Left ventricle myocardium inferior (tissue), 1 donor: ENCODE measurements at regions not wholly inside any gene's neighbourhood (a gene's known extent, or its start where the extent isn't known, plus 50 kb on each side); places are given as distances from the start of the nearest gene placed in this dataset.

Experiments
- DNase-seq: peaks from one replicate; pipeline ENCODE4 v3.0.0-alpha.2; 2020
- H3K27ac ChIP-seq: fragments of 200-600 bp; replicated peaks from 2 replicates; pipeline ENCODE4 v1.8.0; 2021
- H3K27me3 ChIP-seq: fragments of 200-600 bp; 2 replicates; pipeline ENCODE4 v1.8.0; 2021; ENCODE audit warnings: low read depth
- H3K36me3 ChIP-seq: fragments of 200-600 bp; 2 replicates; pipeline ENCODE4 v1.8.0; 2021
- H3K4me1 ChIP-seq: fragments of 200-600 bp; 2 replicates; pipeline ENCODE4 v1.8.0; 2021
- H3K4me3 ChIP-seq: fragments of 200-600 bp; 2 replicates; pipeline ENCODE4 v1.8.0; 2021; ENCODE audit warnings: mild to moderate bottlenecking, moderate library complexity
- H3K9me3 ChIP-seq: fragments of 200-600 bp; replicated peaks from 2 replicates; pipeline ENCODE4 v1.8.0; 2021
- intact Hi-C: fragments of 100-400 bp; cut with micrococcal nuclease; formaldehyde crosslinking; loops from one replicate; pipeline ENCODE4 v1.11.0; 2022
- TF ChIP-seq, protein P1 (sequence below): fragments of 200-600 bp; IDR thresholded peaks from 2 replicates; pipeline ENCODE4 v1.8.0; 2021; ENCODE audit warnings: antibody characterized with exemption, mild to moderate bottlenecking, borderline replicate concordance
- donor health status: DM: no; HTN: yes; CAD: no; lungs with severe emphysema.

DNA sequence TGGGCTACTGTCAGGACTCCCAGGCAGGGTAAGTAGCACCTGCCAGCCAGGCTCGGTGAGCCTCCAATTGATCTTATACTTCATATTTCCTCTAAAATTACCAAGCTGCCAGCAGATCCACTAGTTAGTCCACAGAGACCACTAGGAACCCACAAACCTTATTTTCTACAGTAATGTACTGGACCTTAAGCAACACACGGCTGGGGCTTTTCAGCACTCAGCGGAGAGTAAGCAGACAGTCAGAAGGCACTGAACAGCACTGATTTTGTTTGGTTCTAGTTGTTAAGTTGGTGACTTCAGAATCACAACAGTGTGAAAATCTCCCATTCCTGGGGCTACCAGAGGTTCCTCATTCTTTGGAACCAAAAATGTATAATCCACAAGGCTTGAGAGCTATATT, 56.1 kb downstream of the MRPL57 start:
- Histone ChIP-seq H3K27ac (peak overlapping the region; percentile 44), H3K9me3 (no peaks in the 10 kb centered on the region), H3K36me3 (no peaks in the 10 kb centered on the region), H3K4me1 (peaks cover 22% of the 10 kb centered on the region), H3K27me3 (no peaks in the 10 kb centered on the region), H3K4me3 (peak overlapping the region; percentile 17)
- DNase-seq: no peak
- intact Hi-C loops: no loop called here
- TF ChIP-seq, protein P1, sequence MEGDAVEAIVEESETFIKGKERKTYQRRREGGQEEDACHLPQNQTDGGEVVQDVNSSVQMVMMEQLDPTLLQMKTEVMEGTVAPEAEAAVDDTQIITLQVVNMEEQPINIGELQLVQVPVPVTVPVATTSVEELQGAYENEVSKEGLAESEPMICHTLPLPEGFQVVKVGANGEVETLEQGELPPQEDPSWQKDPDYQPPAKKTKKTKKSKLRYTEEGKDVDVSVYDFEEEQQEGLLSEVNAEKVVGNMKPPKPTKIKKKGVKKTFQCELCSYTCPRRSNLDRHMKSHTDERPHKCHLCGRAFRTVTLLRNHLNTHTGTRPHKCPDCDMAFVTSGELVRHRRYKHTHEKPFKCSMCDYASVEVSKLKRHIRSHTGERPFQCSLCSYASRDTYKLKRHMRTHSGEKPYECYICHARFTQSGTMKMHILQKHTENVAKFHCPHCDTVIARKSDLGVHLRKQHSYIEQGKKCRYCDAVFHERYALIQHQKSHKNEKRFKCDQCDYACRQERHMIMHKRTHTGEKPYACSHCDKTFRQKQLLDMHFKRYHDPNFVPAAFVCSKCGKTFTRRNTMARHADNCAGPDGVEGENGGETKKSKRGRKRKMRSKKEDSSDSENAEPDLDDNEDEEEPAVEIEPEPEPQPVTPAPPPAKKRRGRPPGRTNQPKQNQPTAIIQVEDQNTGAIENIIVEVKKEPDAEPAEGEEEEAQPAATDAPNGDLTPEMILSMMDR: no peak

DNA sequence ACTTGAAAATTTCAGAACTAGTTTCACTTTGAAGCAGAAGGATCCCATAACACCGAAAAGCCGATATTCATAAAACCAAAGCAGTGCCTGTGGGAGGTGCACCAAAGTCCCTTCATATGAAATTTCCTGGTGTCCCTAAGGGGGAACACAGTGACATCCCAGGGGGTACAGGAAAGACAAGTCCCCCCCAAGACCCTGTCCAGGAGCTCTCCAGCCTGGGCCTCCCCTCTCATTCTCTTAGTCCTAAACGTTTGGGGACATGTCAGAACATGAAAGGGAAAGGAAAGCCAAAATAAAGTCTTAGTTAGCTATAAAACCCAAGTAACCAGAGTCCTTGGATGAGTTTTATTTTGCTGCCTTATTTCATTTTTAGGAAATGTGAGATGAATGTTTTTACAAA, 56.6 kb downstream of the MRPL57 start:
- TF ChIP-seq, protein P1: no peak
- H3K27ac ChIP-seq: peak overlapping the region; percentile 44
- H3K4me1 ChIP-seq: peaks cover 22% of the 10 kb centered on the region
- H3K9me3 ChIP-seq: no peaks in the 10 kb centered on the region
- H3K4me3 ChIP-seq: peak overlapping the region; percentile 17
- intact Hi-C loops: no loop called here
- no peaks in the 10 kb centered on the region for H3K36me3 ChIP-seq
- H3K27me3 ChIP-seq: no peaks in the 10 kb centered on the region
- no peak for DNase-seq

DNA sequence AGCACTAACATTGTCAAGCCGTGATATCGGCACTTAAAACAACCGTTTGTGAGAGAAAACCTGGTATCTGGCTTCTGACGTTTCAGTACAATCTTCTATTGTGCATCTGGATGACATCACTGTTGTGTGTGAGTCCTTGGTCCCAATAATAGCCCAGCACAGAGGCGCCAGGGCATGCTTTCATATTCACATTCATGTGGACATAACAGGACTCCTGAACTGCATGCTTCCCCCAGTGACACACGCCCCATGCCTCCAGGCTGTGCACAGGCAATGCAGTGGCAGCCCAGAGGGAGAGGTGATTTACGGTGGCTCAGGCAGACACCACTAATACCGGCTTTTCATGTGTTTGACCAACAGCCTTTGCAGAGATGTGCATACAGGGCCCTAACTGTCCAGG, 58.1 kb downstream of the MRPL57 start:
- no peaks in the 10 kb centered on the region for H3K9me3 ChIP-seq
- TF ChIP-seq, protein P1: no peak
- no peak overlapping the region for H3K4me3 ChIP-seq
- intact Hi-C loops: no loop called here
- H3K27me3 ChIP-seq: no peaks in the 10 kb centered on the region
- no peaks in the 10 kb centered on the region for H3K36me3 ChIP-seq
- no peak overlapping the region for H3K27ac ChIP-seq
- DNase-seq: no peak
- H3K4me1 ChIP-seq: peaks cover 22% of the 10 kb centered on the region

DNA sequence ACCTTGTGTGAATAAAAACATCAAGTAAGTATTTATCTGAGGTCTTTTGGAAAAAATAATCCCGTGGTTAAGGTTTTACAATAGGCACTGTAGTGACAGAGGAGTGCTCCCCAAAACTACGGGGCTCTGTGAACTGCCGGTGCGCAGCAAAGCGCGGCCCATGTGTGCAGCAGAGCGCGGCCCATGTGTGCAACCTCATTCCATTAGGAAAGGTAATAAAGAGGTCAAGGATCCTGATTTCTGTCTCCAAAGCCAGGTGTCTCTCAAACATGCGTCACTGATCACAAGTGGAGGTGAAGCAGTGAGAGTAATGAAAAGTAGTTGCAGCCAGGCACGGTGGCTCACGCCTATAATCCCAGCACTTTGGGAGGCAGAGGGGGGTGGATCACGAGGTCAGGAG, 58.7 kb downstream of the MRPL57 start:
- no peaks in the 10 kb centered on the region for H3K9me3 ChIP-seq
- H3K27me3 ChIP-seq: no peaks in the 10 kb centered on the region
- no peaks in the 10 kb centered on the region for H3K36me3 ChIP-seq
- DNase-seq: no peak
- intact Hi-C loops: no loop called here
- H3K4me1 ChIP-seq: peaks cover 22% of the 10 kb centered on the region
- TF ChIP-seq, protein P1: no peak
- H3K27ac ChIP-seq: no peak overlapping the region
- H3K4me3 ChIP-seq: no peak overlapping the region

DNA sequence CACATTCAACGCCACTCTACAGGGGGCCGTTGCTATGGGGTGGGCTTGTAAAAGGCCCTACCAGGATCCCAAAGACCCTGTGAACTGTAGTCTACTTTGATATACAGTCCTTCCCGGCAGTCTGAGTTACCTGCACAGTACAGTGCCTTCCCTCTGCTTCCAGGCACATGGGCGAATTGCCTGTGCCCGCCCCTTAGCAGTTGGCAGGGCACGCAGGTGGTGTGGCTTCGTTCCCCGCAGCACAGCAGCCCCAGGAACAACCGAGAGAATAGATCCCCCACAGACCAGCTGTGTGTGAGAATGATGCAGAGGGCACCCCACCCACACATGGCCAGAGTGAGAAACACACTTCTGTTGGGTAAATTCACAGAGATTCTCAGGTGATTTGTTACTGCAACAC, 60.6 kb downstream of the MRPL57 start:
- H3K27me3 ChIP-seq: no peaks in the 10 kb centered on the region
- no peak overlapping the region for H3K27ac ChIP-seq
- no peak for DNase-seq
- TF ChIP-seq, protein P1: no peak
- intact Hi-C loops: no loop called here
- peaks cover 6% of the 10 kb centered on the region for H3K9me3 ChIP-seq
- H3K4me3 ChIP-seq: no peak overlapping the region
- peaks cover 17% of the 10 kb centered on the region for H3K4me1 ChIP-seq
- no peaks in the 10 kb centered on the region for H3K36me3 ChIP-seq

DNA sequence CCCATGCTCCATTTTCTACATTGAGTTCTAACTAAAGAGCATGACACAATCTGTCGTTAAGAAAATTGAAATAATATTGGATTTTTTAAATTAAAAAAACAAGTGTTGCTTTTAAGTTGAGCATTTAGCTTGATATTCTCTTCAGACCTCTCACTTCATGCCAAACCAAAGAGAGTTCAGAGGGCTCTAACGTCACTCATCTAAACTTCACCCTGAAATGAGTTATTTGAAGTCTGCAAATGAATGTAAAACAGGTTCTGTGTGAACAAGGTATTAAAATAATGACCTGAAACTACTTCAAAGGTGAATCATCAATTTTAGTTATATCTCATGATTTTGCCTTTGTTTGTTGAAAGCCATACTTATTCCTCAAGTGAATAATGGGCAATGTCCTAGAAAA, 61.8 kb downstream of the MRPL57 start:
- H3K4me3 ChIP-seq: no peak overlapping the region
- H3K36me3 ChIP-seq: no peaks in the 10 kb centered on the region
- no peaks in the 10 kb centered on the region for H3K27me3 ChIP-seq
- H3K4me1 ChIP-seq: peaks cover 12% of the 10 kb centered on the region
- TF ChIP-seq, protein P1: no peak
- no peak for DNase-seq
- intact Hi-C loops: no loop called here
- H3K27ac ChIP-seq: no peak overlapping the region
- peaks cover 6% of the 10 kb centered on the region for H3K9me3 ChIP-seq
